RWPE1 (cell line): ENCODE measurements at regions not wholly inside any gene's neighbourhood (a gene's known extent, or its start where the extent isn't known, plus 50 kb on each side); places are given as distances from the start of the nearest gene placed in this dataset.

Experiments
- CTCF ChIA-PET: fragments of 350-600 bp; sonication (Branson Sonifier 250); formaldehyde crosslinking; extraction: SDS; loops from one replicate; lab custom pipeline; 2021; lab: Yijun Ruan, JAX
- POLR2A ChIA-PET: fragments of 400-600 bp; formaldehyde crosslinking; extraction: SDS; loops from one replicate; lab custom pipeline; 2020; ENCODE audit warnings: antibody characterized with exemption; ENCODE audit not compliant: low non-redundant PET; lab: Yijun Ruan, JAX
- DNase-seq: peaks from one replicate; pipeline ENCODE4 v3.0.0; 2012; ENCODE audit warnings: low spot score
- H3K27ac ChIP-seq: fragments of 450-650 bp; 2 replicates; pipeline ENCODE4 v1.5.1; 2017
- TF ChIP-seq, protein P1 (sequence below): fragments of 450-650 bp; conservative IDR thresholded peaks from 2 replicates; pipeline ENCODE4 v1.5.1; 2017; ENCODE audit warnings: low read depth, mild to moderate bottlenecking

DNA sequence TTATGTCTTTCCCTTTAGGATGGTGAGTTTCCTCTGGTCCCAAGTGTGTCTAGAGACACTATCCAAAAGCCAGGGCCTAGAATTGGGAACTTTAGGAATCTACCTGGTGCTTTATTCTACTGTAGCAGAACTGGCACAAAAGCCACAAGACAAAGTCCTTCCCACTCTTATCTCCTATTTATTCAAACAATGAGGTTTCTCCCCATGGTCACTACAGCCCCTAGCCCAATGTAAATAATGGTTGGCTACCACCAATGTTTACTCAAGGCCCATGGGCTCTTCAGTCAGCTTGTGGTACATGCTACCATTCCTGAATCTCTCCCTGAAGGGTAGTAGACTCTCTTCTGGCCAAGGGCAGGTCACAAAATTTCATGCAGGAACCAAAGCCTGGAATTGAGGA lies 789.4 kb upstream of the KIF2B start:
- no peak overlapping the region for H3K27ac ChIP-seq
- ChIA-PET POLR2A (no interaction called here), CTCF (interaction anchor here (0.7 kb wide), 1 partner anchor 1443 kb away, joined by 3 read pairs; no protein-coding TSS in a partner anchor)
- TF ChIP-seq, protein P1, sequence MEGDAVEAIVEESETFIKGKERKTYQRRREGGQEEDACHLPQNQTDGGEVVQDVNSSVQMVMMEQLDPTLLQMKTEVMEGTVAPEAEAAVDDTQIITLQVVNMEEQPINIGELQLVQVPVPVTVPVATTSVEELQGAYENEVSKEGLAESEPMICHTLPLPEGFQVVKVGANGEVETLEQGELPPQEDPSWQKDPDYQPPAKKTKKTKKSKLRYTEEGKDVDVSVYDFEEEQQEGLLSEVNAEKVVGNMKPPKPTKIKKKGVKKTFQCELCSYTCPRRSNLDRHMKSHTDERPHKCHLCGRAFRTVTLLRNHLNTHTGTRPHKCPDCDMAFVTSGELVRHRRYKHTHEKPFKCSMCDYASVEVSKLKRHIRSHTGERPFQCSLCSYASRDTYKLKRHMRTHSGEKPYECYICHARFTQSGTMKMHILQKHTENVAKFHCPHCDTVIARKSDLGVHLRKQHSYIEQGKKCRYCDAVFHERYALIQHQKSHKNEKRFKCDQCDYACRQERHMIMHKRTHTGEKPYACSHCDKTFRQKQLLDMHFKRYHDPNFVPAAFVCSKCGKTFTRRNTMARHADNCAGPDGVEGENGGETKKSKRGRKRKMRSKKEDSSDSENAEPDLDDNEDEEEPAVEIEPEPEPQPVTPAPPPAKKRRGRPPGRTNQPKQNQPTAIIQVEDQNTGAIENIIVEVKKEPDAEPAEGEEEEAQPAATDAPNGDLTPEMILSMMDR = no peak
- DNase-seq = no peak

DNA sequence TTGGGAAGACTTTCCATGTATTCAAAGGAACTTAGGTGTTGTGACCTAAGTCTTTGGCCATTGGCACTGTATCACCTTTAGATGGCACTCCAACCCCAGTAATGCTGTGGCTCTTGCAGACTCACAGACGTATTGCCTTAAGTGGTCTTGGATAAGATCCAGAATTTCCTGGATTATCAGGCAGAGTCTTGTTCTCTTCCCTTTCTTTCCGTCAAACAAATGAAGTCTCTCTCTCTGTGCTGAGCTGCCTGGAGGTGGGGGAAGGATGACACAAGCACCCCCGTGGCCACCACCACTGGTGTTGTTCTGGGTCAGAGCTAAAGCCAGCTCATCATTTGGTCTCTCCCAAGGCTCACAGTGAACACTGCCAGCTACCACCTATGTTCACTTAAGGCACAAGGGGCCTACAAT lies 789.9 kb upstream of the KIF2B start:
- POLR2A ChIA-PET = no interaction called here
- H3K27ac ChIP-seq = no peak overlapping the region
- TF ChIP-seq, protein P1 = peak; percentile 55
- peak; percentile 6 for DNase-seq
- CTCF ChIA-PET = interaction anchor here (0.7 kb wide), 1 partner anchor 1443 kb away, joined by 3 read pairs; no protein-coding TSS in a partner anchor

DNA sequence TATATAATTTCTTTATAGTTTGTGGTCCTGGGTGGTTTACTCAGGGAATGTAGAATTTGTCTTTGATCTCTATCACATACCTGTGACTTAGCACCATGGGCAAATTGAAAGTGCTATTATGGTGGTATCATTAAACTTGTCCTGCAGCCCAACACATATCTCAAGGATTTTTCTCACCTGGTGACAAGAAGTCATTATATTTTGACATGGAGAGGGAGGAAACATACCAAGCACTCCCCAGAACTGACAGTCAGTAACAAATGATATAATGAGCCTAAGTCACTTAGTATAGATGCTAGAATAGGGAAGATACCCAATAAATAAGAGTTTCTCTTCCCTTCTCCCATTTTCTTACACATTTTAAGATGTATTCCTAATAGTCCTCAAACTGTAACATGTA lies 805.5 kb upstream of the KIF2B start:
- no peak overlapping the region for H3K27ac ChIP-seq
- POLR2A ChIA-PET = no interaction called here
- TF ChIP-seq, protein P1 = no peak
- CTCF ChIA-PET = no interaction called here
- no peak for DNase-seq

DNA sequence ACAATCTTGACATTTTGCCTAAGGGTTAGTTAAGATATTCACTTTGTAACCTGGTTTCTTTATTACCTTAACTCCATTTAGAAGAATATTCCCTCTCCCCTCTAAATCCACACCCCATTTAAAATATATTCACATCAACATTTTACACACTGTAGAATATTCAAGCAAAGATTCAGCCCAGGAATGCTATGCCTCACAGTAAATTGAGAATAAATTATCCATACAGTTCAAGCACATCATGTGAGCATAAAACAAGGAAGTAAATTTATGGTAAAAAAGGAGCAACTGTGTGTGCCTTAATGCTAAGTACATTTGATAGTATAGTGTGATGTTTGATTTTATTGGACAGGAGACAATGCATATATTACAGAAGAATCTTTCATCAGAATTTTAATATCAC lies 806.6 kb upstream of the KIF2B start:
- no peak overlapping the region for H3K27ac ChIP-seq
- POLR2A ChIA-PET = no interaction called here
- TF ChIP-seq, protein P1 = no peak
- no peak for DNase-seq
- CTCF ChIA-PET = no interaction called here

DNA sequence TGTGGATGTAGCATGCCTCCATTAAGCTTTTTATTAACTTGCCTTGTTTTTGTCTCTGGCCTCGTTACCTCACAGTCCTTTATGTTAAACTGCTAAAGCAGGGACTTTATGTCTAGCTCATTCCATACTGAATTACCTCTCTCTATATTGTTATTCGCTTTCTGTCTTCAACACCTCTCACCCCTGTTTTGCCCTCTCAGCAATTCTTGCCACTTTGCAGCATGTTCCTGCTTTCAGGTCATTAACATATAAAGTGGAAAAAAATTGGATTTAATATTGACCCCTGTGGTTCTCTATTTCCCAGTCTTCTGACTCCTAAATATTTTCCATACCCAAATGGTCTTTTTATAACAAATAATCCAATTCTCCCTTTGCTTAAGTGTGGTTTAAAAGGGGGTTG lies 810.4 kb upstream of the KIF2B start:
- ChIA-PET POLR2A (no interaction called here), CTCF (interaction anchor here (0.6 kb wide), 1 partner anchor 59 kb away, joined by 4 read pairs; no protein-coding TSS in a partner anchor)
- H3K27ac ChIP-seq = no peak overlapping the region
- TF ChIP-seq, protein P1 = no peak
- DNase-seq = no peak

DNA sequence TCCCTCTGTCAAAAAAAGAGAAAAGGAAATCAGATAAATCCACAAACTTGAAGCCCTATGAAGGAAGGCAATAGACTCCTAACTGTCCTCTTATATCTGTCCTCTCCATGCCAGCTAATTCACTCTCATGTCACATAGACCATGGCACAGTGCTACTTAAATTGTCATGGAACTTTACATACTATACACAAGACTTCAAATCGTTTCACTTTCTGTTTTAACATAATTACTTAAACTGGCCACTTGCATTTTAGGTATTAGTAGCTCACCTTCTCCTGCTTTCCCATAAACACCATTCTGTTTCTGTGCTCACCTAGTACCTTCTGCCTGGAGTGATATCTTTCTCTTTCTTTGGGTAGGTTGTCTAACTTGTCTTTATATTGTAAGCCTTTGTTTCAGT lies 816.7 kb upstream of the KIF2B start:
- CTCF ChIA-PET = interaction anchor here (0.6 kb wide), 1 partner anchor 296 kb away, joined by 3 read pairs; no protein-coding TSS in a partner anchor
- no peak for DNase-seq
- POLR2A ChIA-PET = no interaction called here
- TF ChIP-seq, protein P1 = no peak
- H3K27ac ChIP-seq = no peak overlapping the region

DNA sequence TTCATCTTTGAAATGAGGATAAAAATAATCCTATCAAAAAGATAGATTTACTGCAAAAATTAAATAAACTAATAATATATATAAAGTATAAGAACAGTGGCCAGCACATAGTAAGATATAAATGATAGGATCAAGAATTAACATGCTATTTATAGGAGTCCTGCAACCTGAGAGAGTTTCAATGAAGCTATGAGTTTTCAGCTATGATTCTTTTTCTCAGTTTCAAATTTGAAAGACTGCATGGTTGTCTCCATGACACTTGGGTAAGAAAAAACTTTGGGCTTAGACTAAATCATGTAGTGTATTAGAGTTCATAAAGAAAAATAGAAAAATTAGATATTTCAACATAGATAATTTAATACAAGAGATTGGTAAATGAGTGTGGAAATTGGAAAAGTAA lies 817.8 kb upstream of the KIF2B start:
- ChIA-PET CTCF (no interaction called here), POLR2A (no interaction called here)
- DNase-seq = no peak
- TF ChIP-seq, protein P1 = no peak
- no peak overlapping the region for H3K27ac ChIP-seq
